ENCODE measurements at regions not wholly inside any gene's neighbourhood (a gene's known extent, or its start where the extent isn't known, plus 50 kb on each side); places are given as distances from the start of the nearest gene placed in this dataset.

GRCh38 chr18:73286584-73286983 lies 418.8 kb upstream of the NETO1 start:
- intact Hi-C loops (cut with micrococcal nuclease), result no loop called here
- Mint-ChIP-seq H3K4me3 (no peak overlapping the region), H3K27me3 (no peaks in the 10 kb centered on the region), H3K27ac (no peak overlapping the region), H3K9me3 (peaks cover 9% of the 10 kb centered on the region), H3K4me1 (ENCODE audit: low read depth) (no peaks in the 10 kb centered on the region), H3K36me3 (ENCODE audit: low read depth) (no peaks in the 10 kb centered on the region)

GRCh38 chr18:73283788-73284187 lies 416.0 kb upstream of the NETO1 start:
- no peaks in the 10 kb centered on the region for H3K27me3 Mint-ChIP-seq
- H3K9me3 Mint-ChIP-seq, result peaks cover 9% of the 10 kb centered on the region
- intact Hi-C loops (cut with micrococcal nuclease), result no loop called here
- no peak overlapping the region for H3K27ac Mint-ChIP-seq
- no peaks in the 10 kb centered on the region for H3K4me1 Mint-ChIP-seq (ENCODE audit: low read depth)
- H3K4me3 Mint-ChIP-seq, result no peak overlapping the region
- H3K36me3 Mint-ChIP-seq (ENCODE audit: low read depth), result no peaks in the 10 kb centered on the region

- Mint-ChIP-seq H3K4me1 (ENCODE audit: low read depth) (no peaks in the 10 kb centered on the region), H3K27ac (no peak overlapping the region), H3K36me3 (ENCODE audit: low read depth) (no peaks in the 10 kb centered on the region), H3K4me3 (no peak overlapping the region), H3K9me3 (peaks cover 15% of the 10 kb centered on the region), H3K27me3 (no peaks in the 10 kb centered on the region)
- intact Hi-C loops (cut with micrococcal nuclease), result no loop called here
Measured at GRCh38 chr18:73283032-73283431, 415.2 kb upstream of the NETO1 start.

GRCh38 chr18:73279498-73279897 lies 411.7 kb upstream of the NETO1 start:
- Mint-ChIP-seq H3K9me3 (peaks cover 9% of the 10 kb centered on the region), H3K36me3 (ENCODE audit: low read depth) (no peaks in the 10 kb centered on the region), H3K27me3 (no peaks in the 10 kb centered on the region), H3K27ac (no peak overlapping the region), H3K4me3 (no peak overlapping the region), H3K4me1 (ENCODE audit: low read depth) (no peaks in the 10 kb centered on the region)
- intact Hi-C loops (cut with micrococcal nuclease), result no loop called here

- H3K9me3 Mint-ChIP-seq, result peaks cover 9% of the 10 kb centered on the region
Measured at GRCh38 chr18:73274812-73275621, 407.2 kb upstream of the NETO1 start.

GRCh38 chr18:73270920-73271634 lies 403.3 kb upstream of the NETO1 start:
- H3K4me3 Mint-ChIP-seq, result no peak overlapping the region
- no peaks in the 10 kb centered on the region for H3K36me3 Mint-ChIP-seq (ENCODE audit: low read depth)
- intact Hi-C loops (cut with micrococcal nuclease), result no loop called here

More at GRCh38 chr18:73274812-73275621, 407.2 kb upstream of the NETO1 start:
- no peaks in the 10 kb centered on the region for H3K36me3 Mint-ChIP-seq (ENCODE audit: low read depth)
- H3K4me1 Mint-ChIP-seq (ENCODE audit: low read depth), result no peaks in the 10 kb centered on the region
- H3K27ac Mint-ChIP-seq, result no peak overlapping the region
- no peaks in the 10 kb centered on the region for H3K27me3 Mint-ChIP-seq
- H3K4me3 Mint-ChIP-seq, result no peak overlapping the region
- intact Hi-C loops (cut with micrococcal nuclease), result no loop called here

GRCh38 chr18:73264562-73264921 lies 396.8 kb upstream of the NETO1 start:
- H3K9me3 Mint-ChIP-seq, result no peaks in the 10 kb centered on the region
- H3K27me3 Mint-ChIP-seq, result no peaks in the 10 kb centered on the region
- intact Hi-C loops (cut with micrococcal nuclease), result no loop called here
- H3K4me3 Mint-ChIP-seq, result no peak overlapping the region
- no peaks in the 10 kb centered on the region for H3K4me1 Mint-ChIP-seq (ENCODE audit: low read depth)
- H3K27ac Mint-ChIP-seq, result no peak overlapping the region
- no peaks in the 10 kb centered on the region for H3K36me3 Mint-ChIP-seq (ENCODE audit: low read depth)

More at GRCh38 chr18:73270920-73271634, 403.3 kb upstream of the NETO1 start:
- no peaks in the 10 kb centered on the region for H3K27me3 Mint-ChIP-seq
- no peaks in the 10 kb centered on the region for H3K9me3 Mint-ChIP-seq
- no peaks in the 10 kb centered on the region for H3K4me1 Mint-ChIP-seq (ENCODE audit: low read depth)
- no peak overlapping the region for H3K27ac Mint-ChIP-seq

- intact Hi-C loops (cut with micrococcal nuclease), result no loop called here
- no peaks in the 10 kb centered on the region for H3K9me3 Mint-ChIP-seq
- H3K27me3 Mint-ChIP-seq, result no peaks in the 10 kb centered on the region
- no peak overlapping the region for H3K27ac Mint-ChIP-seq
- H3K4me1 Mint-ChIP-seq (ENCODE audit: low read depth), result no peaks in the 10 kb centered on the region
- no peaks in the 10 kb centered on the region for H3K36me3 Mint-ChIP-seq (ENCODE audit: low read depth)
- no peak overlapping the region for H3K4me3 Mint-ChIP-seq
Measured at GRCh38 chr18:73261923-73262322, 394.1 kb upstream of the NETO1 start.

GRCh38 chr18:73261243-73261642 lies 393.5 kb upstream of the NETO1 start:
- no peak overlapping the region for H3K4me3 Mint-ChIP-seq
- no peaks in the 10 kb centered on the region for H3K4me1 Mint-ChIP-seq (ENCODE audit: low read depth)
- H3K9me3 Mint-ChIP-seq, result no peaks in the 10 kb centered on the region
- no peaks in the 10 kb centered on the region for H3K27me3 Mint-ChIP-seq
- no peaks in the 10 kb centered on the region for H3K36me3 Mint-ChIP-seq (ENCODE audit: low read depth)
- H3K27ac Mint-ChIP-seq, result no peak overlapping the region
- intact Hi-C loops (cut with micrococcal nuclease), result no loop called here

- intact Hi-C loops (cut with micrococcal nuclease), result no loop called here
Measured at GRCh38 chr18:73258375-73259087, 390.7 kb upstream of the NETO1 start.

GRCh38 chr18:73254564-73254963 lies 386.8 kb upstream of the NETO1 start:
- intact Hi-C loops (cut with micrococcal nuclease), result no loop called here
- H3K27me3 Mint-ChIP-seq, result no peaks in the 10 kb centered on the region
- no peak overlapping the region for H3K27ac Mint-ChIP-seq
- no peaks in the 10 kb centered on the region for H3K36me3 Mint-ChIP-seq (ENCODE audit: low read depth)
- no peaks in the 10 kb centered on the region for H3K4me1 Mint-ChIP-seq (ENCODE audit: low read depth)
- no peak overlapping the region for H3K4me3 Mint-ChIP-seq
- H3K9me3 Mint-ChIP-seq, result no peaks in the 10 kb centered on the region

More at GRCh38 chr18:73258375-73259087, 390.7 kb upstream of the NETO1 start:
- Mint-ChIP-seq H3K27me3 (no peaks in the 10 kb centered on the region), H3K27ac (no peak overlapping the region), H3K4me1 (ENCODE audit: low read depth) (no peaks in the 10 kb centered on the region), H3K4me3 (no peak overlapping the region), H3K9me3 (no peaks in the 10 kb centered on the region), H3K36me3 (ENCODE audit: low read depth) (no peaks in the 10 kb centered on the region)

- no peaks in the 10 kb centered on the region for H3K36me3 Mint-ChIP-seq (ENCODE audit: low read depth)
- intact Hi-C loops (cut with micrococcal nuclease), result no loop called here
- H3K4me1 Mint-ChIP-seq (ENCODE audit: low read depth), result no peaks in the 10 kb centered on the region
- no peaks in the 10 kb centered on the region for H3K27me3 Mint-ChIP-seq
- H3K4me3 Mint-ChIP-seq, result no peak overlapping the region
- no peak overlapping the region for H3K27ac Mint-ChIP-seq
- peaks cover 5% of the 10 kb centered on the region for H3K9me3 Mint-ChIP-seq
Measured at GRCh38 chr18:73249030-73249429, 381.2 kb upstream of the NETO1 start.

- intact Hi-C loops (cut with micrococcal nuclease), result no loop called here
- no peaks in the 10 kb centered on the region for H3K4me1 Mint-ChIP-seq (ENCODE audit: low read depth)
- H3K27me3 Mint-ChIP-seq, result no peaks in the 10 kb centered on the region
- no peak overlapping the region for H3K4me3 Mint-ChIP-seq
- no peaks in the 10 kb centered on the region for H3K36me3 Mint-ChIP-seq (ENCODE audit: low read depth)
- H3K9me3 Mint-ChIP-seq, result peaks cover 9% of the 10 kb centered on the region
- H3K27ac Mint-ChIP-seq, result no peak overlapping the region
Measured at GRCh38 chr18:73246763-73247162, 379.0 kb upstream of the NETO1 start.

GRCh38 chr18:73245345-73245744 lies 377.6 kb upstream of the NETO1 start:
- no peaks in the 10 kb centered on the region for H3K4me1 Mint-ChIP-seq (ENCODE audit: low read depth)
- peaks cover 9% of the 10 kb centered on the region for H3K9me3 Mint-ChIP-seq
- intact Hi-C loops (cut with micrococcal nuclease), result no loop called here
- H3K4me3 Mint-ChIP-seq, result no peak overlapping the region
- no peak overlapping the region for H3K27ac Mint-ChIP-seq
- H3K36me3 Mint-ChIP-seq (ENCODE audit: low read depth), result no peaks in the 10 kb centered on the region
- H3K27me3 Mint-ChIP-seq, result no peaks in the 10 kb centered on the region

Measured in dendritic cell treated with granulocyte-macrophage colony-stimulating factor and Interleukin-4, amounts not matched to agents 40 ng/mL and 50 ng/mL, for 4 days (primary cell).